Adipocyte (in vitro differentiated cells): ENCODE measurements at regions not wholly inside any gene's neighbourhood (a gene's known extent, or its start where the extent isn't known, plus 50 kb on each side); places are given as distances from the start of the nearest gene placed in this dataset.
"Not testable (repeated sequence)": the region's sequence is repeated elsewhere in the genome, so short reads cannot be mapped to it uniquely, and the experiment has no call there.

Experiments used
- DNase-seq: peaks from one replicate; pipeline ENCODE4 v3.0.0-alpha.2; 2015; ENCODE audit warnings: low read depth
- H3K27me3 ChIP-seq: replicated peaks from 2 replicates; pipeline ENCODE4 v1.7.0; 2013; ENCODE audit warnings: mild to moderate bottlenecking, low read length, moderate library complexity; ENCODE audit not compliant: control insufficient read depth, insufficient read depth
- H3K36me3 ChIP-seq: 2 replicates; pipeline ENCODE4 v1.7.0; 2013; ENCODE audit warnings: low read length, mild to moderate bottlenecking, moderate library complexity; ENCODE audit not compliant: control insufficient read depth, insufficient read depth, severe bottlenecking
- H3K4me1 ChIP-seq: 2 replicates; pipeline ENCODE4 v1.7.0; 2013; ENCODE audit warnings: mild to moderate bottlenecking, low read length, moderate library complexity; ENCODE audit not compliant: control insufficient read depth, insufficient read depth
- H3K4me3 ChIP-seq: 2 replicates; pipeline ENCODE4 v1.7.0; 2013; ENCODE audit warnings: mild to moderate bottlenecking, low read length, moderate library complexity
- H3K9ac ChIP-seq: 2 replicates; pipeline ENCODE4 v1.7.0; 2013; ENCODE audit warnings: mild to moderate bottlenecking, low read length, moderate library complexity
- H3K9me3 ChIP-seq: 2 replicates; pipeline ENCODE4 v1.7.0; 2013; ENCODE audit warnings: mild to moderate bottlenecking, low read length, moderate library complexity; ENCODE audit not compliant: control insufficient read depth

DNA sequence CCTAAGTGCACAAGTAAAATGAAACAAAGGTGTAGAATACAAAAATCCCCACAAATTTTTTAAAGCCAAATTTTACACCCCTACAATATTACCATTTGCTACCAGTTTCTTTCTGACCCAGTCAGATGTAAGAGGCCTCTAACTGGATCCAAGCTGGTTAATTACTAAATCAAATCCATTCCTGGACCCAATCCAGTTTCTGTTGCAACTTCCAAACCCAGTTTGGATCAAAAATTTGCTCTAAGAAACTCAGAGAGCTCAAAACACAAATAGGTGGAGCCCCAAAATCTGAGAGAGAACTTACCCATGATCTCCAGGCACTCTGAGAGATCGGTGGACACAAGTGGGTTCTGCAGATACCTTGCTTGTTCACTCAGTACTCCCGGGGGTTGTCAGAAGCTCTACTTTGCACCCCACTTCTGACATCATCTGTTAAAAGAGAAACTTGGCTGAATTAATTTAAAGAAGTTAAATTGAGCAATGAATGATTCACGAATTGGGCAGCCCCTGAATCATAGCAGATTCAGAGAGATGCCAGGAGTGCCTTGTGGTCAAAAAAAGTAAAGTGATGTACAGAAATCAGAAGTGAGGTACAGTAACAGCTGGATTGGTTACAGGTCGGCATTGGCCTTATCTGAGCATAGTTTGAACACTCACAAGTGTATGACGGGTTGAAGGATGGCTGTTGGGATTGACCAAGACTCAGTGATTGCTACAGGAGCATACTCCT is 448.0 kb downstream of the KCNT2 start:
- Histone ChIP-seq H3K9me3 (no peaks in the 10 kb centered on the region), H3K4me1 (peaks cover 12% of the 10 kb centered on the region), H3K4me3 (peak overlapping the region; percentile 65), H3K9ac (no peak overlapping the region), H3K27me3 (no peaks in the 10 kb centered on the region), H3K36me3 (no peaks in the 10 kb centered on the region)
- DNase-seq, result peak; percentile 86

DNA sequence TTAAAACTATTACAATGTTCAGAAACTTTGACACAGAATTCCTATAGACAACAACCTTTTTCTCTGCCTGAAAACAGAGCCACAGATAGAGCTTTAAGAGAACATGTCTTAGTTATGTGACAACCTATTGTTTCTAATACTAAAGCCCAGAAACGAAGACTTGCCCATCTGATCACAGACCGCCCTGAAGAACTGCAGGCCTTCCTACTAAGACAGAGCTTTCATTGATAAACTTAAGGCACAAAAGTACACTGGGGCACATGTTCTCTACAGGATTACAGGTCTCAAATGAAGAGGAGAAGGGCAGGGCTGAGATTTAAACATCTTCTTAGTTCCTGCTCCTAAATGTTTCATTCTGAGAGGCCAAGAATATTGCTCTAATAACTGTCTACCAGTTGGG is 452.7 kb downstream of the KCNT2 start:
- Histone ChIP-seq H3K36me3 (no peaks in the 10 kb centered on the region), H3K27me3 (no peaks in the 10 kb centered on the region), H3K9me3 (no peaks in the 10 kb centered on the region), H3K4me3 (no peak overlapping the region), H3K4me1 (peaks cover 11% of the 10 kb centered on the region), H3K9ac (no peak overlapping the region)
- DNase-seq, result no peak

DNA sequence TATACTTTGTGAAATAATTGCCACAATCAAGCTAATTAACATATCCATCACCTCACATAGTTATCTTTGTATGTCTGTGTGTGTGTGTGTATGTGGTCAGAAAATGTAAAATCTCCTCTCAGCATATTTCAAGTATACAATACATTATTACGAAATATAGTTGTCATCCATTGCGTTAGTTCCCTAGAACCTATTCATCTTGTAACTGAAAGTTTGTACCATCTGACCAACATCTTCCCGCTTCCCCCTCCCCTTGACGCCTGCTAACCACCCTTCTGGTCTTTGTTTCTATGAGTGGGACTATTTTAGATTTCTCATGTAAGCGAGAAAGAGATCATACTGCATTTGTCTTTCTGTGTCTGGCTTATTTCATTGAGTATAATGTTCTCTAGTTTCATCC is 455.3 kb downstream of the KCNT2 start:
- H3K9ac ChIP-seq, result no peak overlapping the region
- no peak overlapping the region for H3K4me3 ChIP-seq
- no peaks in the 10 kb centered on the region for H3K36me3 ChIP-seq
- H3K27me3 ChIP-seq, result no peaks in the 10 kb centered on the region
- H3K4me1 ChIP-seq, result no peaks in the 10 kb centered on the region
- DNase-seq, result no peak
- no peaks in the 10 kb centered on the region for H3K9me3 ChIP-seq

DNA sequence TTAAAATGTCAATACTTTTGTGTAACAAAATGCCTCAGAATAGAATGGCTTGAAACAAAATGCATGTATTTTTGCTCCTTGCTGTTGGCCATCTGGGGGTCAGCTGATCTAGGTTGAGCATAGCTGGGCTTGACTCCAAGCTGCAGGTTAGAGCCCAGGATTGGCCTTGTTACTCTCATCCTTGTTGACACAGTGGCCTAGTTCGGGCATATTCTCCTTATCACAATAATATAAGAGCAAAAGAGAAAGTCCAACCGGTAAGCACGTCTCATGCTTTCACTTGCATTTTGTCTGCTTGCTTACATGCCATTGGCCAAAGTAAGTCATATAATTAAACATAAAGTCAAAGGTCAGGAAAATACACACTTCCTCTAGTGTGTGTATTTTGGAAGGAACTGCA is 456.2 kb downstream of the KCNT2 start:
- Histone ChIP-seq H3K4me3 (no peak overlapping the region), H3K9me3 (no peaks in the 10 kb centered on the region), H3K27me3 (no peaks in the 10 kb centered on the region), H3K4me1 (no peaks in the 10 kb centered on the region), H3K36me3 (no peaks in the 10 kb centered on the region), H3K9ac (no peak overlapping the region)
- DNase-seq, result no peak

DNA sequence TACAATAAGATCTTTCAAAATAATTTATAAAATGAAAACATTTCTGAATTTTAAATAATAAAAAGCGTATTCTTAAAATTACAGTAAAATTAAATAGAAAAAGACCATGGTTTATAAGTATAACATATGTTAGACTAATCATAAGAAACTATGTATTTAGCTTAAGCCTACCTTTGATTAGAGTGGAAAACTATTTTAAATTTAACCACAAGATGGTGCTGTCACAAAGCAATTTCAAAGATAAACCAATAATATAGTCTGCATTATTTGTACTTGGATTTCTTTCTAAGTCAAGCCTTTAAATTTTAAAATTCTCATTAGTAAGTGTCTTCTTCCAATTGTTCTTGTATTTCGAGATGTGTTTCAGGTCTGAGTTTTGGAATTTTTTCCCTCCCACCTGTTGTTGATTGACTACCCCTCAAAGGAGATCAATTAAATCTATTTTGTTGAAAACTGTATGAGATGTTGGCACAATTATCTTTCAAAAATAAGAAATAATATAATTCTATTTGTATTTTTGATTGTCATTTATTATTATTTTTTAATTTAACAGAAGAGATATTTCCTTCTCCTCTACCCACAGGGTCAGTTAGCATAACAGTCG is 459.8 kb downstream of the KCNT2 start:
- Histone ChIP-seq H3K9ac (no peak overlapping the region), H3K4me1 (no peaks in the 10 kb centered on the region), H3K4me3 (no peak overlapping the region), H3K9me3 (no peaks in the 10 kb centered on the region), H3K36me3 (no peaks in the 10 kb centered on the region), H3K27me3 (no peaks in the 10 kb centered on the region)
- DNase-seq, result peak; percentile 77

DNA sequence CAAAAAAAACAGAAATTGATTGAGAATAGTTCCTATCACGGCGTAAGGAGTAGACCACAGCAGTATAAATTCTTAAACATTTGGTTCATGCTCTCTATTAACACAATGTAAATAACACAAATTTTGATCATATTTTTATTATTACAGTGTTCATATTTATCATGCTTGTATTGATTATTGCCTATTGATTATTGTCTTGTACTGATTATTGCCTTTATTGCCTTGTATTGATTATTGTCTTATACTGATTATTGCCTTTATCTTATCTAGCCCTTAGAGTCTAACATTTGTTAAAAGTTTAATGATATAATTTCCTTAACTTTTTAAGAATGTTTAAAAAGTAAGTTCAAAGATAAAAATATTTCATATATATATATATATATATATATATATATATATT is 460.7 kb downstream of the KCNT2 start:
- no peak overlapping the region for H3K9ac ChIP-seq
- no peaks in the 10 kb centered on the region for H3K27me3 ChIP-seq
- no peak overlapping the region for H3K4me3 ChIP-seq
- no peaks in the 10 kb centered on the region for H3K4me1 ChIP-seq
- no peaks in the 10 kb centered on the region for H3K36me3 ChIP-seq
- no peaks in the 10 kb centered on the region for H3K9me3 ChIP-seq
- DNase-seq, result no peak

DNA sequence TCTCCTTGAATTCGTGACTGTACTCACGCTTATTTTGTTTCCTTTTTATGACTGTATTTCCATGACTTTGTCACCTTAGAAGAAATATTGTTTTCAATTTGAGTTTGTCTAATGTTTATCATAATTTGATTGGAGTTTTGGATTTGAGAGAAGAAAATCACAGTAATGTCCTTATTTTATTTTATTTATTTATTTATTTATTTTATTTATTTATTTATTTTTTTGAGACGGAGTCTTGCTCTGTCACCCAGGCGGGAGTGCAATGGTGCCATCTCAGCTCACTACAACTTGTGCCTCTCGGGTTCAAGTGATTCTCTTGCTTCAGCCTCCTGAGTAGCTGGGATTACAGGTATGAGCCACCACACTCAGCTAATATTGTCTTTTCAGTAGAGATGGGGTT is 463.1 kb downstream of the KCNT2 start:
- H3K9ac ChIP-seq, H3K4me3 ChIP-seq, DNase-seq, H3K27me3 ChIP-seq, H3K36me3 ChIP-seq, H3K9me3 ChIP-seq, H3K4me1 ChIP-seq: not testable (repeated sequence)

DNA sequence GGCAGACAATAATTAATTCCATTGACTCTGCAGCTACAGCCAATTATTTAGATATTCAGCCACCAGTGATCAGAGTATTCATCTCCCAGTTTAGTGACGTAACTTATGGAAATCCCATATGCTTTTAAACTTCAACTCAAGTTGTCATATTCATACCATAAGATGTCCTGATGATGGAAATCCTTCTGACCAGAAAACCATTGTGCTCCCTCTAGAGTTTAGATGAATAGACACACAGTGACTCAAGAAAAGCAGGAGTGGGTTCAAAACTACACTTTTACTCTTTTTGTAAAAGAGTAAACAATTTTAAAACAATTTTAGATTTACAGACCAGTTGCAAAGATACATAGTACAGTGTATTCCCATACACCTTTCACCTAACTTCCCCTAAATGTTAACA is 463.7 kb downstream of the KCNT2 start:
- no peak for DNase-seq
- no peaks in the 10 kb centered on the region for H3K9me3 ChIP-seq
- H3K27me3 ChIP-seq, result no peaks in the 10 kb centered on the region
- H3K9ac ChIP-seq, result no peak overlapping the region
- no peaks in the 10 kb centered on the region for H3K4me1 ChIP-seq
- H3K36me3 ChIP-seq, result no peaks in the 10 kb centered on the region
- no peak overlapping the region for H3K4me3 ChIP-seq

DNA sequence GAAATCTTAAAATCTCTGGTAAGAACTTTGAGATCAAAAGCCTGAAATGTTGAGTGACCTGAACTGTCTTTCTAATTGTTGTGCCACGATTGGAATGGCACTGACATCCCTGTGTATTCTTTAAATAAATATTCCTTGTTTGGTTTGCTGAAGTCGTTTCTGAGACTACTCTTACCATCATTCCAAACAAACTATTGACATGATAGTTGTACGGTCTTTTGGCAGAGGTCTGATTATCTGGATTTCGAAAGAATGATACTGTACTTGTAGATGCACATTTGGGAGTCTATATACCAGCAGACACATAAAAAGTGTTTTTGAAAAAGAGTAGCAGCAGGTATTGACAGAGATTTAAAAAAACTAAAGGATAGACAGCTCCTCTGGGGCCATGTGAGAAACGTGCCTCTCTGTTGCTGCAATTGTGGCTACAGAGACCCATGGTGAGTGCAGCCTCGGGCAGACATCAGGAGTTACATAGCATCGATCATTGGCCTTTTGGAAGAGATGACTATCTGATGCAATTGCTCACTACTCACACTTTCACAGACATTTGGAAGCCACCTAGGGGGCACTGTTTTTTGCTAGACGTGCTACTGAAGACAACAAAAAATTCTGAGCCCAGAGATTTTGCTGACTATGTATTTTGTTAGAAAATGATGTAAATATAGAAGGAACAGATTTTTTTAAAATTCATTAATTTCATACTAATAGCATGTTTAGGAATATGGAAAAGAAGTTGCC is 464.5 kb downstream of the KCNT2 start:
- Histone ChIP-seq H3K9ac (no peak overlapping the region), H3K9me3 (no peaks in the 10 kb centered on the region), H3K4me1 (no peaks in the 10 kb centered on the region), H3K4me3 (no peak overlapping the region), H3K36me3 (no peaks in the 10 kb centered on the region), H3K27me3 (no peaks in the 10 kb centered on the region)
- no peak for DNase-seq

DNA sequence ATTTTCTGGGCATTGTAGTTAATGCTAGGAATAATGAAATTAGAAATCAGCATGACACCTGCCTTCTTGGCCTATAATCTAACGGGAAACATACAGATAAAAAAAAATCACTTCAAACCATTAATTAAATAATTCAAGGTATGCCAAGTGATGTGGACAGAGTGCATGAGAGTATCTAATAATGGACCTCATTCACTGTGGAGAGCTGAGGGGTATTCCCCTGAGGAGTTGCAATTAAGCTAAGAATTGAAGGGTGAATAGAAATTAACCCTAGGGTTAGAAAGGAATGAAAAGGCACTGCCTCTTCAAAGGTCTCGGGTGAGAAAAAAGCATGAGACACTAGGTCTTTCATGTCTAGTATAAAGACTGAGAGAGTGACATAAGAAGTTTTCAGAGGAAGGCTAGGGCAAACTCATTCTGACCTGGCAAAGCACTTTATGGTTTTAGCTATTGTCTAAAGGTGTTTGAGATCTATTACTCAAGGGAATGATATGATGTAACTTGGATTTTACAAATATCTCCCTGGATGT is 466.1 kb downstream of the KCNT2 start:
- Histone ChIP-seq H3K4me1 (no peaks in the 10 kb centered on the region), H3K9me3 (no peaks in the 10 kb centered on the region), H3K36me3 (no peaks in the 10 kb centered on the region), H3K27me3 (no peaks in the 10 kb centered on the region), H3K9ac (no peak overlapping the region), H3K4me3 (no peak overlapping the region)
- no peak for DNase-seq

DNA sequence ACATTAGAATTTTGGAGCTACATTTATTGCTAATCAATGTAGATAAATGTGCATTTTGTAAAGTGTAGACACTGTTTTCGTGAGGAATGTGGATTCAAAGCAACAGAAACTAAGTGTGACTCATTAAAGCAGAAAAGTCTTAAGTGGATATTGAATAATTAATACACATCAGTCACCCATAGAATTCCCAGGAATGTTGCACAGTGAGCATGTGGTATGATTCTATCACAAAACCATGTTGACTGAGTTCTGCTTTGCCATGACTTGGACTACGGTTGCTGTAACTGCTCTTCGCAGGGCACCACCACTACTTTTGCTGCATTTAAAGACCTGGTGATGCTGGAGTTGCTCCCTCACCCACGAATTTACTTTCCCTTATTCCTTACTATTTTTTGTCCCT is 471.8 kb downstream of the KCNT2 start:
- H3K27me3 ChIP-seq, result no peaks in the 10 kb centered on the region
- H3K4me3 ChIP-seq, result no peak overlapping the region

More for the DNA sequence above, 471.8 kb downstream of the KCNT2 start:
- Histone ChIP-seq H3K4me1 (no peaks in the 10 kb centered on the region), H3K36me3 (no peaks in the 10 kb centered on the region), H3K9me3 (no peaks in the 10 kb centered on the region), H3K9ac (no peak overlapping the region)
- DNase-seq, result no peak
